HepG2 (cell line): ENCODE measurements at regions not wholly inside any gene's neighbourhood (a gene's known extent, or its start where the extent isn't known, plus 50 kb on each side); places are given as distances from the start of the nearest gene placed in this dataset.

ENCODE experiments used
- FOXK2 ChIP-seq: fragments of 450-650 bp; IDR thresholded peaks from 2 replicates; pipeline ENCODE4 v1.6.1; 2016
- HMG20B ChIP-seq: conservative IDR thresholded peaks from 2 replicates; pipeline ENCODE4 v1.6.1; 2016; ENCODE audit warnings: missing genetic modification reagents, missing compliant biosample characterization
- IKZF4 ChIP-seq: sonication (generic); formaldehyde crosslinking; IDR thresholded peaks from 2 replicates; pipeline ENCODE4 v1.5.1; 2020; ENCODE audit warnings: borderline replicate concordance, mild to moderate bottlenecking, low read depth, missing genetic modification reagents; ENCODE audit errors: not compliant biosample characterization
- KLF13 ChIP-seq: sonication (generic); formaldehyde crosslinking; IDR thresholded peaks from 2 replicates; pipeline ENCODE4 v1.4.0; 2020; ENCODE audit warnings: mild to moderate bottlenecking, missing genetic modification reagents
- MXD1 ChIP-seq: sonication (generic); formaldehyde crosslinking; IDR thresholded peaks from 2 replicates; pipeline ENCODE4 v1.4.0; 2020; ENCODE audit warnings: mild to moderate bottlenecking, missing genetic modification reagents
- RBFOX2 ChIP-seq: fragments of 200-400 bp; formaldehyde crosslinking; IDR thresholded peaks from 2 replicates; pipeline ENCODE4 v1.6.1; 2017; ENCODE audit warnings: low read depth, mild to moderate bottlenecking, low read length
- SMARCE1 ChIP-seq: fragments of 450-650 bp; IDR thresholded peaks from 2 replicates; pipeline ENCODE4 v1.6.1; 2017; ENCODE audit warnings: borderline replicate concordance
- THRA ChIP-seq: sonication (generic); formaldehyde crosslinking; IDR thresholded peaks from 2 replicates; pipeline ENCODE4 v1.4.0; 2020; ENCODE audit warnings: missing genetic modification reagents, borderline replicate concordance
- ZFP37 ChIP-seq: sonication (generic); formaldehyde crosslinking; IDR thresholded peaks from 2 replicates; pipeline ENCODE4 v1.4.0; 2020; ENCODE audit warnings: missing genetic modification reagents, borderline replicate concordance
- ZNF232 ChIP-seq: sonication (generic); formaldehyde crosslinking; IDR thresholded peaks from 2 replicates; pipeline ENCODE4 v1.4.0; 2020; ENCODE audit warnings: missing genetic modification reagents, borderline replicate concordance
- ZNF235 ChIP-seq: sonication (generic); formaldehyde crosslinking; IDR thresholded peaks from 2 replicates; pipeline ENCODE4 v1.8.1; 2023; ENCODE audit warnings: mild to moderate bottlenecking, missing genetic modification reagents, borderline replicate concordance
- ZNF484 ChIP-seq: sonication (generic); formaldehyde crosslinking; IDR thresholded peaks from 2 replicates; pipeline ENCODE4 v1.5.1; 2020; ENCODE audit warnings: mild to moderate bottlenecking, low read depth, missing genetic modification reagents, borderline replicate concordance
- ZNF556 ChIP-seq: sonication (generic); formaldehyde crosslinking; IDR thresholded peaks from 2 replicates; pipeline ENCODE4 v1.4.0; 2020; ENCODE audit warnings: mild to moderate bottlenecking, missing genetic modification reagents, borderline replicate concordance
- ZNF670 ChIP-seq: sonication (generic); formaldehyde crosslinking; IDR thresholded peaks from 2 replicates; pipeline ENCODE4 v1.8.0; 2022; ENCODE audit warnings: mild to moderate bottlenecking, missing genetic modification reagents, borderline replicate concordance
- ZSCAN29 ChIP-seq: sonication (generic); formaldehyde crosslinking; conservative IDR thresholded peaks from 2 replicates; pipeline ENCODE4 v1.4.0; 2020; ENCODE audit warnings: mild to moderate bottlenecking, missing genetic modification reagents
- TF ChIP-seq, protein P1 (sequence below), 2 experiments: fragments of 450-650 bp in 1 of 2; sonication (generic) in 1 of 2; formaldehyde crosslinking in 1 of 2; IDR thresholded peaks; 2 replicates each; pipeline versions ENCODE4 v1.6.1 to v1.8.0; 2016 to 2022; ENCODE audit warnings: antibody characterized with exemption in 1 of 2, mild to moderate bottlenecking in 1 of 2, missing genetic modification reagents in 1 of 2

DNA sequence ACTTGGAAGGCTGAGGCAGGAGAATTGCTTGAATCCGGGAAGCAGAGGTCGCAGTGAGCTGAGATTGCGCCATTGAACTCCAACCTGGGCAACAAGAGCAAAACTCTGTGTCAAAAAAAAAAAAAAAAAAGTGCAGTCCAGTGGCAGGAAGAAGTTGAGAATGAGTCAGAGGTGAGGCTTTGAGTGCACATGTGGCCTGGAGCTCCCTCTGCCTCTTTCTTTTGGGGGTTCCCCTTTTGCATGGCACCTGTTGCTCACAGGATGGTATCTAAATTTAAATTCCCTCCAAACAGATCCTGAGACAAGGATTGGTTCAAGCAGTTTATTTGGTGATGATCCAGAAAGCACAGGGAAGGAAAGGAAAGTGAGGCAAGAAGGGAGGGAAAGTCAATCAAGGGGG, 151.4 kb upstream of the STX18 start (continued):
- TF ChIP-seq ZNF670 (CRISPR knock-in tag) (no peak), KLF13 (CRISPR knock-in tag) (no peak), ZNF484 (no peak), FOXK2 (no peak), MXD1 (CRISPR knock-in tag) (no peak), SMARCE1 (no peak), ZNF232 (CRISPR knock-in tag) (no peak), ZSCAN29 (0 out of 2 replicates have a peak, but pooled peaks have one; percentile 48), ZFP37 (CRISPR knock-in tag) (no peak), IKZF4 (no peak), THRA (CRISPR knock-in tag) (no peak), HMG20B (CRISPR knock-in tag) (no peak), ZNF235 (CRISPR knock-in tag) (no peak), ZNF556 (CRISPR knock-in tag) (no peak), RBFOX2 (no peak)
- TF ChIP-seq, protein P1, sequence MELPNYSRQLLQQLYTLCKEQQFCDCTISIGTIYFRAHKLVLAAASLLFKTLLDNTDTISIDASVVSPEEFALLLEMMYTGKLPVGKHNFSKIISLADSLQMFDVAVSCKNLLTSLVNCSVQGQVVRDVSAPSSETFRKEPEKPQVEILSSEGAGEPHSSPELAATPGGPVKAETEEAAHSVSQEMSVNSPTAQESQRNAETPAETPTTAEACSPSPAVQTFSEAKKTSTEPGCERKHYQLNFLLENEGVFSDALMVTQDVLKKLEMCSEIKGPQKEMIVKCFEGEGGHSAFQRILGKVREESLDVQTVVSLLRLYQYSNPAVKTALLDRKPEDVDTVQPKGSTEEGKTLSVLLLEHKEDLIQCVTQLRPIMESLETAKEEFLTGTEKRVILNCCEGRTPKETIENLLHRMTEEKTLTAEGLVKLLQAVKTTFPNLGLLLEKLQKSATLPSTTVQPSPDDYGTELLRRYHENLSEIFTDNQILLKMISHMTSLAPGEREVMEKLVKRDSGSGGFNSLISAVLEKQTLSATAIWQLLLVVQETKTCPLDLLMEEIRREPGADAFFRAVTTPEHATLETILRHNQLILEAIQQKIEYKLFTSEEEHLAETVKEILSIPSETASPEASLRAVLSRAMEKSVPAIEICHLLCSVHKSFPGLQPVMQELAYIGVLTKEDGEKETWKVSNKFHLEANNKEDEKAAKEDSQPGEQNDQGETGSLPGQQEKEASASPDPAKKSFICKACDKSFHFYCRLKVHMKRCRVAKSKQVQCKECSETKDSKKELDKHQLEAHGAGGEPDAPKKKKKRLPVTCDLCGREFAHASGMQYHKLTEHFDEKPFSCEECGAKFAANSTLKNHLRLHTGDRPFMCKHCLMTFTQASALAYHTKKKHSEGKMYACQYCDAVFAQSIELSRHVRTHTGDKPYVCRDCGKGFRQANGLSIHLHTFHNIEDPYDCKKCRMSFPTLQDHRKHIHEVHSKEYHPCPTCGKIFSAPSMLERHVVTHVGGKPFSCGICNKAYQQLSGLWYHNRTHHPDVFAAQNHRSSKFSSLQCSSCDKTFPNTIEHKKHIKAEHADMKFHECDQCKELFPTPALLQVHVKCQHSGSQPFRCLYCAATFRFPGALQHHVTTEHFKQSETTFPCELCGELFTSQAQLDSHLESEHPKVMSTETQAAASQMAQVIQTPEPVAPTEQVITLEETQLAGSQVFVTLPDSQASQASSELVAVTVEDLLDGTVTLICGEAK (IDR thresholded peaks at IDR 0.05) = no peak
- TF ChIP-seq, protein P1 (CRISPR knock-in tag; IDR thresholded peaks at IDR 0.05) = no peak
